BJ (cell line): ENCODE measurements at regions not wholly inside any gene's neighbourhood (a gene's known extent, or its start where the extent isn't known, plus 50 kb on each side); places are given as distances from the start of the nearest gene placed in this dataset.

Experiments used
- CTCF ChIA-PET: fragments of 350-600 bp; formaldehyde crosslinking; extraction: SDS; loops from one replicate; lab custom pipeline; 2021; ENCODE audit warnings: antibody characterized with exemption, inconsistent platforms; lab: Yijun Ruan, JAX
- POLR2A ChIA-PET: fragments of 300-600 bp; sonication (Branson Sonifier 250); formaldehyde crosslinking; extraction: SDS; loops from one replicate; lab custom pipeline; 2021; ENCODE audit warnings: antibody characterized with exemption; lab: Charles Lee
- DNase-seq: peaks from one replicate; pipeline ENCODE4 v3.0.0-alpha.2; 2011; ENCODE audit warnings: low read depth
- H3K27me3 ChIP-seq: 2 replicates; pipeline ENCODE4 v1.6.0; 2011; ENCODE audit warnings: low read length; ENCODE audit not compliant: control insufficient read depth, insufficient read depth
- H3K36me3 ChIP-seq: 2 replicates; pipeline ENCODE4 v1.5.1; 2011; ENCODE audit warnings: low read length; ENCODE audit not compliant: control insufficient read depth, insufficient read depth
- H3K4me3 ChIP-seq: 2 replicates; pipeline ENCODE4 v1.5.1; 2011; ENCODE audit warnings: low read depth, mild to moderate bottlenecking, control low read depth, low read length
- CTCF ChIP-seq: IDR thresholded peaks from 2 replicates; pipeline ENCODE4 v1.5.1; 2011; ENCODE audit warnings: low read depth, mild to moderate bottlenecking, control low read depth, inconsistent platforms, low read length, moderate library complexity; ENCODE audit not compliant: insufficient read depth

DNA sequence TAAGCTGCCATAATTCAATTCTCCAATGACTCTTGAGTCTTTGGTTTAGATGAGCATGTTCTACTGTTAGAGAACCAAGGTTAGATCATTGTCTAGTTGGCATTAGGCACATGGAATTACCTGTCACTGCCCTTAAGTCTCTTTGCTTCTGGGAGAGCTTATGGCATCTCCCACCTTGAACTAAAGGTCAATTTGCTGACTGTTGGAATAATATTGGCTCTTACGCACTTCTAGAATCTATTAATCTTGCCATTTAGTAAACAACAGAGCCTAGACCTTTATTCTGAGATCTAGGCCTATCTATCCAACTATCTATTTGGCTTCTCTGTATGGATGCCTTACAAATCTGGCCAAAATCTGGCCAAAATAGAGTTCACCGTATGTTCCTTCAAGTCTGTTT is 232.0 kb downstream of the STK31 start:
- no peak for DNase-seq
- no peaks in the 10 kb centered on the region for H3K36me3 ChIP-seq
- H3K4me3 ChIP-seq, result no peak overlapping the region
- ChIA-PET CTCF (no interaction called here), POLR2A (no interaction called here)
- no peaks in the 10 kb centered on the region for H3K27me3 ChIP-seq
- no peak for TF ChIP-seq CTCF

DNA sequence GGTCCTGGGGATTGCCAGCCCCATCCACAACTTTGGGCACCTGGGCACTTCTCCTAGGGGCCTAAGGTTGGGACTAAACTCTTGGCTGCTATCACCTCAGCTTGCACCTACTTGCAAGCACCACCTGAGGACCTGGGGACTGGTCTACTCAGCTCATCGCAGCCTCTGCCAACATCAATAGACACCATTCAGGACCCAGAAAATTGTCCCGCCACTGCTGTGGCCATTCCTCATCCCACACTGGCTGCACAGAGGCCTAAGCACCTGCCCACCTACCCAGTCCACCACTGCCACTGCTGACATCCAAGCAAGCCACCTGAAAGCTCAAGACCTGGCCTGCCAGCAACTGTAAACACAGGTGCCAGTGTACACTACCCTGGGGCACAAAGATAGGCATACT is 234.1 kb downstream of the STK31 start:
- CTCF ChIA-PET, result interaction anchor here (1.3 kb wide), 1 partner anchor 721 kb away, joined by 3 read pairs; no protein-coding TSS in a partner anchor
- no peak overlapping the region for H3K4me3 ChIP-seq
- TF ChIP-seq CTCF, result no peak
- H3K36me3 ChIP-seq, result no peaks in the 10 kb centered on the region
- no peak for DNase-seq
- H3K27me3 ChIP-seq, result no peaks in the 10 kb centered on the region
- POLR2A ChIA-PET, result no interaction called here

DNA sequence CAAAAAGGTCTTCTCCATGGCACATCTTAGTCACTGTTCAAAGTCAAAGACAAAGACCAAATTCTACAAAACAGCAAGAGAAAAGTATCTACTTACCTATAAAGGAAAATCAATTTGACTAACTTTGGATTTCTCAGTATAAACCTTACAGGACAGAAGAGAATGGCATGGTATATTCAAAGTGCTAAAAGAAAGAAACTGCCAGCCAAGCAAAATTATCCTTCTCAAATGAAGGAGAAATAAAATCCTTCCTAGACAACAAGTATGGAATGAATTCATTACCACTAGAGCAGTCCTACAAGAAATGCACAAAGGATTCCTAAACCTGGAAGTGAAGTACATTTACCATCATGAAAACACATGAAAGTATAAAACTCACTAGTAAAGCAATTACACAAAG is 235.5 kb downstream of the STK31 start:
- no peak for TF ChIP-seq CTCF
- Histone ChIP-seq H3K36me3 (no peaks in the 10 kb centered on the region), H3K4me3 (no peak overlapping the region), H3K27me3 (no peaks in the 10 kb centered on the region)
- ChIA-PET CTCF (no interaction called here), POLR2A (no interaction called here)
- DNase-seq, result no peak

DNA sequence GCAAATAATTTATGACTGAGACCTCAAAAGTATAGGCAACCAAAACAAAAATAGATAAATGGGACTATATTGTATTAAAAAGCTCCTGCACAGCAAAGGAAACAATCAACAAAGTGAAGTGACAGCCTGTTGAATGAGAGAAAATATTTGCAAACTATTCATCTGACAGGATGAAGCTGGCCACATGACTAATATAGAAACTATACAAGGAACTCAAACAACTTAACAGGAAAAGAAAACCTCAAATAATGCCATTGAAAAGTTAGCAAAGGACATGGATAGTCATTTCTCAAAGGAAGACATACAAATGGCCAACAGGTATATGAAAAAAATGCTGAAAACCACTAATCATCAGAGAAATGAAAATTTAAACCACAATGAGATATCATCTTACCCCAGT is 245.1 kb downstream of the STK31 start:
- no peak for DNase-seq
- Histone ChIP-seq H3K4me3 (no peak overlapping the region), H3K36me3 (no peaks in the 10 kb centered on the region), H3K27me3 (no peaks in the 10 kb centered on the region)
- no peak for TF ChIP-seq CTCF
- POLR2A ChIA-PET, result no interaction called here
- CTCF ChIA-PET, result no interaction called here

GRCh38 chr7:23955600-23956149 is 245.7 kb downstream of the STK31 start:
- no peak for DNase-seq
- no peak for TF ChIP-seq CTCF
- CTCF ChIA-PET, result no interaction called here
- Histone ChIP-seq H3K36me3 (no peaks in the 10 kb centered on the region), H3K4me3 (no peak overlapping the region), H3K27me3 (no peaks in the 10 kb centered on the region)
- POLR2A ChIA-PET, result no interaction called here
